VCaP (cell line): ENCODE measurements at regions not wholly inside any gene's neighbourhood (a gene's known extent, or its start where the extent isn't known, plus 50 kb on each side); places are given as distances from the start of the nearest gene placed in this dataset.

ENCODE experiments used
- H3K27ac ChIP-seq: fragments of 450-650 bp; 2 replicates; pipeline ENCODE4 v1.5.1; 2017
- CTCF ChIP-seq: fragments of 450-650 bp; conservative IDR thresholded peaks from 2 replicates; pipeline ENCODE4 v1.5.1; 2017; ENCODE audit warnings: mild to moderate bottlenecking, moderate library complexity

GRCh38 chr13:105663182-105663581 is 872.3 kb downstream of the EFNB2 start:
- TF ChIP-seq CTCF: no peak

GRCh38 chr13:105660561-105660960 is 874.9 kb downstream of the EFNB2 start:
- no peak for TF ChIP-seq CTCF

More at GRCh38 chr13:105663182-105663581, 872.3 kb downstream of the EFNB2 start:
- H3K27ac ChIP-seq: no peak overlapping the region

GRCh38 chr13:105658431-105658830 is 877.0 kb downstream of the EFNB2 start:
- no peak for TF ChIP-seq CTCF
- no peak overlapping the region for H3K27ac ChIP-seq

More at GRCh38 chr13:105660561-105660960, 874.9 kb downstream of the EFNB2 start:
- no peak overlapping the region for H3K27ac ChIP-seq

DNA sequence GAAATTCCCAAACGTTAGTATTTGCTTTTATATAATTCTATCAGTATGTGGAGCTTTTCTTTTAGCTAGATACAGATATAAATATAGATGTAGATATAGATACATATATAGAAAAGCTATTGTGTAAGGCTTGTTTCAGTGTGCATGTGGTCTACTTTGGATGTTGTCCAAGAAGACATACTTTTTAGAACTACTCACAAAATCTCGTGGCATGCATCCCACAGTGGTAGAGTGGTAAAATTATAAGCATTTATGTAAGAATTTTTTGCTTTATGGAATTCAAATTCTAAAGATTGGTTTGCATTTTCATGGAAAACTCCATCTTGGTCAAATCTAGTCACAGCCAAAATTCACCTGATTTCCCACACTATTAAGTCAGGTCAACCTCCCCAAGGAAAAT is 880.4 kb downstream of the EFNB2 start:
- no peak for TF ChIP-seq CTCF
- no peak overlapping the region for H3K27ac ChIP-seq

DNA sequence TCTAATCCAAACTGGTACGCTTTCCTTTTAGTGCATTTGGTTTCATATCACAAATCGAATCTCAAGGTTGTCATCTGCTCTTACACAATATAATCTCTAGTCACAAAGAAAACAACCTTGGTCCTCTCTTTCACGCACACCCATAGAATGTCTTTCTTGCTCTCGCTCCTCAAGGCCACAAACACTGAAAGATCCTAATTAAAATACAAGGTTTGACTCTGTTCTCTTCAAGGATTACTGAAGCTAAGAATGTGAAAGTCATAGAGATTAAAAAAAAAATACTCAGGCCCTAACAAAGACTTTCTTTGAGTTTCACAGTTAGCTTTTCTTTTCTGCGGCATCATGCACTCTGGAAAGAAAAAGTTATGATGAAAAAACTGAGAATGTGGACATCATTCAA is 891.5 kb downstream of the EFNB2 start:
- no peak for TF ChIP-seq CTCF
- H3K27ac ChIP-seq: no peak overlapping the region

- no peak overlapping the region for H3K27ac ChIP-seq
- TF ChIP-seq CTCF: no peak
These were observed 892.9 kb downstream of the EFNB2 start for GRCh38 chr13:105642511-105642958.

DNA sequence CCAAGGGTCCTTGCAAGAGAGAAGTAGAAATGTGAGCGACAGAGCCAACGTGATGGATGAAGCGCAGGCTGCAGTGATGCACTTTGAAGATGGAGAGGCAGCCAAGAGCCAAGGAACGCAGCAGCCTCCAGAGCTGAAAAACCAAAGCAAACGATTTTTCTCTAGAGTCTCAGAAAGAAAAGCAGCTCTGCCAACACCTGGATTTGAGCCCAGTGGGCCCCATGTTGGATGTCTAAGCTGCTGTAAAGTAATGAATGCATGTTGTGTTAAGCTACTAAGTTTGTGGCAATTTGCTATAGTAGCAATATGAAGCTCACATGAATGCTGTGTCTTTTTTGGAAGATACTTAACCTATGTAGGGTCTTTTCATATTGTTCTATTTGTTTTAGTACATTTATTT is 894.3 kb downstream of the EFNB2 start:
- TF ChIP-seq CTCF: no peak
- no peak overlapping the region for H3K27ac ChIP-seq
